ENCODE measurements at regions not wholly inside any gene's neighbourhood (a gene's known extent, or its start where the extent isn't known, plus 50 kb on each side); places are given as distances from the start of the nearest gene placed in this dataset.

DNA sequence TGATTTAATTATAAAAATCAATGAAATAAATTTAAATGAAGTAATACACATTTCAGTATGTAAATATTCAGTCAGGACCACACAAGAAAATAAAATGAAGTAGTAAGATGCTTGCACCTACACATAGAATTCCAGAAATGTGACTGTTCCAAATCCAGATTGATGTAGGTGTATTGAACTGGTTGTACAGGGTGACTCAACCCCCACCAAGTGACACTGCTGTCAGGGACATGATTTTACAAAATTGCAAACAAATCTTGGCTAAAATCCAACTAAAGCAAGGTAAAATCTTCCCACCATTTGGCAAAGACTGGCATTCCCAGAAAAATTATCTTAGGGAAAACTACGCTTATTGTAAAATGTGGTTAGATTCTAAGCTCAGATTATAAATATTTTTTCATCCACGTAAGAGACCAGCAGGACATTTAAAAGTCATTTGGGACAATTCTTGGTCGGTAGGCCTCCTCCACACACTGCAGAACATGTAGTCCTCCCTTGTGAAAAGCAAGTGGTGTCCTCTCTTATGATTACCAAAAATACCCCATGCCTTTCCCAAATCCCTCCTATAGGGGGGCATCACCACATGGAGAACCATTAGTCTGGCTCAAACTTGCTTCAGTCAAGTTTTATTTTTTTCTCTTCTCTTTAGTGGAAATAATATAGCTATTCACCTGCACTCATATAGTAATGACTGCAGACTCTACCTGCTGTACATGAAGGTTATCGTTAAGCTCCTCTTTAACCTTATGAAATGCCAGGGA lies 287.1 kb upstream of the SMIM30 start:
- Histone ChIP-seq H3K4me1 (ENCODE audit: control insufficient read depth in 1 of 2, insufficient read depth in 2 of 2, low read length in 2 of 2) (no peaks in the 10 kb centered on the region), H3K4me3 (ENCODE audit: low read depth in 1 of 2, low read length in 2 of 2) (no peak overlapping the region), H3K27ac (ENCODE audit: low read length) (no peak overlapping the region), H3K27me3 (ENCODE audit: low read depth, low read length) (no peaks in the 10 kb centered on the region), H3K36me3 (ENCODE audit: control insufficient read depth in 1 of 2, insufficient read depth in 2 of 2, low read length in 2 of 2) (no peaks in the 10 kb centered on the region), H3K9me3 (ENCODE audit: control insufficient read depth in 1 of 2, low read length in 2 of 2) (no peaks in the 10 kb centered on the region)

DNA sequence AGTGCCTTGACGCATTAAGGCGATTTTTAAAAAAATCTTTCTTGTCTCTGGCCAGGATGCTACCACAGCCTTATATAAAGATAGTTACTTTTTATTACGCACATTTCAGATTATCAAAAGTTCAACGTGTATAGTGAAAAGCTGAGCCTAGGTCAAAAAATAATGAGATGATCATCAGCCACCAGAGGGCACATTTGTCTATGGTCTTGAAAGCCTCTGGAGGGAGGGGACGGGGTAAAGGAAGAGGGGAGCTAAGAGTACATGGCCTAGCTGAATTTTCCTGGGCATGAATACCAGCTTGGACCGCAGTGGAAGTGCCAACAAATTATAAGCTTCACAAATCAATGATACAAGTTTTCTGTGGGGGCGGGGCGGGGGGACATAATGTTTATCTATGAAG lies 285.9 kb upstream of the SMIM30 start:
- no peaks in the 10 kb centered on the region for H3K27me3 ChIP-seq (ENCODE audit: low read depth, low read length)
- H3K4me3 ChIP-seq (ENCODE audit: low read depth in 1 of 2, low read length in 2 of 2), result no peak overlapping the region
- no peaks in the 10 kb centered on the region for H3K9me3 ChIP-seq (ENCODE audit: control insufficient read depth in 1 of 2, low read length in 2 of 2)

GRCh38 chr7:113402482-113402881 lies 284.1 kb upstream of the SMIM30 start:
- Histone ChIP-seq H3K9me3 (ENCODE audit: control insufficient read depth in 1 of 2, low read length in 2 of 2) (no peaks in the 10 kb centered on the region), H3K4me3 (ENCODE audit: low read depth in 1 of 2, low read length in 2 of 2) (no peak overlapping the region), H3K27ac (ENCODE audit: low read length) (no peak overlapping the region), H3K27me3 (ENCODE audit: low read depth, low read length) (no peaks in the 10 kb centered on the region), H3K4me1 (ENCODE audit: control insufficient read depth in 1 of 2, insufficient read depth in 2 of 2, low read length in 2 of 2) (no peaks in the 10 kb centered on the region), H3K36me3 (ENCODE audit: control insufficient read depth in 1 of 2, insufficient read depth in 2 of 2, low read length in 2 of 2) (no peaks in the 10 kb centered on the region)

More for the DNA sequence above, 285.9 kb upstream of the SMIM30 start:
- Histone ChIP-seq H3K27ac (ENCODE audit: low read length) (no peak overlapping the region), H3K4me1 (ENCODE audit: control insufficient read depth in 1 of 2, insufficient read depth in 2 of 2, low read length in 2 of 2) (no peaks in the 10 kb centered on the region), H3K36me3 (ENCODE audit: control insufficient read depth in 1 of 2, insufficient read depth in 2 of 2, low read length in 2 of 2) (no peaks in the 10 kb centered on the region)

DNA sequence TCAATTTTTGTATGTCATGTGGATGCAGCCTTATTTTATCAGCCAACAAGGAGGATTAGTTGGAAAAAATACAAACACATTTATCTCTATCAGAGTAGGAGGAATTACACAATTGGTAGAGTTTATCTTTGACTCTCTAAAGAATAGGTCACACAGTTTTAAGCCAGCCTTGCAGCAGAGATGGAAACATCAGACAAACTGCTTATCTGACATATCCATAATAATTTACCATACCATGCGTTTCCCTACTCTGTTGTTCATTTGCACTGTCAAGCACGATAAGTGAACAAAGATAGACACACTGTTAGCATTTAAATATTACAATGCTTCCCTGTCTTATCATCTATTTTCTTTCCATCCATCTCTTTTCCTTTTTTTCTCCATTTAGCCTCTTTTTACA lies 283.7 kb upstream of the SMIM30 start:
- Histone ChIP-seq H3K27me3 (ENCODE audit: low read depth, low read length) (no peaks in the 10 kb centered on the region), H3K4me3 (ENCODE audit: low read depth in 1 of 2, low read length in 2 of 2) (no peak overlapping the region), H3K27ac (ENCODE audit: low read length) (no peak overlapping the region), H3K4me1 (ENCODE audit: control insufficient read depth in 1 of 2, insufficient read depth in 2 of 2, low read length in 2 of 2) (no peaks in the 10 kb centered on the region), H3K36me3 (ENCODE audit: control insufficient read depth in 1 of 2, insufficient read depth in 2 of 2, low read length in 2 of 2) (no peaks in the 10 kb centered on the region), H3K9me3 (ENCODE audit: control insufficient read depth in 1 of 2, low read length in 2 of 2) (no peaks in the 10 kb centered on the region)

DNA sequence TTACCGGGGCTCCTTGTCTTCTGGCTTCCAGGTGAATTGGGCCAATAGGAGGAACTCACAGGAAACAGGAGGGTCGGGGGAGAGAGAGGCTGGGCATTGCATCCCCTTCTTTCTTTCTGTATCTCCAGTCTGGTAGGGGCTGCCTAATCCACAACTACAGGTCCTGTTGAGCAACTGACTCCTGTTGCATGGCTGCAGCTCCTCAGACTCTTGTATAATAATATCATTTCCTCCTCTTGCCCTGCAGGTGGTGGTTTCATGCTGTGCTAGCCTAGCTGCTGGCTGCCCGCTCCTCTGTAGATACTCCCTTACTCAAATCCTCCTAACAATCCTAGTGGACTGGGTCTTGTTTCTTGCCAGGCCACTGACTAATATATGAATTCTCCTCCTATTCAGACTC lies 276.5 kb upstream of the SMIM30 start:
- no peaks in the 10 kb centered on the region for H3K9me3 ChIP-seq (ENCODE audit: control insufficient read depth in 1 of 2, low read length in 2 of 2)
- H3K27ac ChIP-seq (ENCODE audit: low read length), result no peak overlapping the region
- no peaks in the 10 kb centered on the region for H3K4me1 ChIP-seq (ENCODE audit: control insufficient read depth in 1 of 2, insufficient read depth in 2 of 2, low read length in 2 of 2)
- H3K27me3 ChIP-seq (ENCODE audit: low read depth, low read length), result no peaks in the 10 kb centered on the region
- H3K36me3 ChIP-seq (ENCODE audit: control insufficient read depth in 1 of 2, insufficient read depth in 2 of 2, low read length in 2 of 2), result no peaks in the 10 kb centered on the region
- H3K4me3 ChIP-seq (ENCODE audit: low read depth in 1 of 2, low read length in 2 of 2), result no peak overlapping the region

DNA sequence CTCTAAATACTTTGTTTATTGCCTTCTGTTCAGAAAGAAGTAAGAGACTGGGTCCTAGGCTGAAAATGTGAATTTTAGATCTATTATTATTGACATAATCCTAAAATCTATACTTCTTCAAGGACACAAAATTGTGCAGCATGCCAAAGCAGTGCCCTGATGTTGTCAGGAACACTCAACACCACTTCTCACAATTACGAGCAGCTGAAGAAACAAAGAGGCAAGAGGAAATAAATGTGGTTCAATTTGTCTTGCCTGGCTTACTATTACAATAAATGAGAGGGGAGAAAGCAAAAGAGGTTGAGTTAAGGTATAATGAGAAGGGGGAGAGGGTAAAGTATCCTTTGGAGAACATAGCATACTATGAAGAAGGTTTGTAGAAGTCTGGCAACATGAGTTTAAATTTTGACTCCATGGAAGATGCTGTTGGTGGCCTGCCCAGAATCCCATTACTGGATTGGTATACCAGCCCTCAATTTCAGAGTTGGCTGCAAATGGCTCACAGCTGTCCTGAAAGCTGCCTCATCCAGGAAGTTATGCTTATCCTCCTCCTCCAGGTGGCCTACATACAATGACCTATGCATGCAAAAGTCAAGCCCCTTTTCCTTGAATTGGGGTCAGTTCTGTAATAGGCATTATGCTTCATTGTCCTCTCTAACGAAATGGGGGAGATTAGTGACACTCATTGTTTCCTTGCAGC lies 274.6 kb upstream of the SMIM30 start:
- no peak overlapping the region for H3K27ac ChIP-seq (ENCODE audit: low read length)
- no peaks in the 10 kb centered on the region for H3K27me3 ChIP-seq (ENCODE audit: low read depth, low read length)
- no peaks in the 10 kb centered on the region for H3K4me1 ChIP-seq (ENCODE audit: control insufficient read depth in 1 of 2, insufficient read depth in 2 of 2, low read length in 2 of 2)
- H3K36me3 ChIP-seq (ENCODE audit: control insufficient read depth in 1 of 2, insufficient read depth in 2 of 2, low read length in 2 of 2), result no peaks in the 10 kb centered on the region
- no peaks in the 10 kb centered on the region for H3K9me3 ChIP-seq (ENCODE audit: control insufficient read depth in 1 of 2, low read length in 2 of 2)
- H3K4me3 ChIP-seq (ENCODE audit: low read depth in 1 of 2, low read length in 2 of 2), result no peak overlapping the region

DNA sequence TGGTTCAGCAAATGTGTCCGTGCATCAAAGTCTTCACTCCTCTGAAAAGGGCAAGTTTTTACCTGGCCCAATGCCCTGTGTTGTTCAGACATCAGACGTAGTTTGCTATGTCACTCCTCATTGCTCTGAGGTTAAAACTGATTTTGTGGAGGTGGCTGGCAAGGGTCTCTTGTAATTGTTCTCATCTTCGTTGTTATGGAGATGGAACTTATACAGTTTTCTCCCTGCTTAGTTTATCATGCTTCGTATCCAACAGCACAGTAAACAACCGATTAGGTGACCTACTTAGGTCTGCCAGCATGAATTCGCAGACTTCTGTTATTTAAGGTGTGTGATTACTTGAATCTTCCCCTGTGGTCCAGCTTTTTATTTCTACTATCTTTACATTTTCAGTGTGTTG lies 274.1 kb upstream of the SMIM30 start:
- no peaks in the 10 kb centered on the region for H3K9me3 ChIP-seq (ENCODE audit: control insufficient read depth in 1 of 2, low read length in 2 of 2)

DNA sequence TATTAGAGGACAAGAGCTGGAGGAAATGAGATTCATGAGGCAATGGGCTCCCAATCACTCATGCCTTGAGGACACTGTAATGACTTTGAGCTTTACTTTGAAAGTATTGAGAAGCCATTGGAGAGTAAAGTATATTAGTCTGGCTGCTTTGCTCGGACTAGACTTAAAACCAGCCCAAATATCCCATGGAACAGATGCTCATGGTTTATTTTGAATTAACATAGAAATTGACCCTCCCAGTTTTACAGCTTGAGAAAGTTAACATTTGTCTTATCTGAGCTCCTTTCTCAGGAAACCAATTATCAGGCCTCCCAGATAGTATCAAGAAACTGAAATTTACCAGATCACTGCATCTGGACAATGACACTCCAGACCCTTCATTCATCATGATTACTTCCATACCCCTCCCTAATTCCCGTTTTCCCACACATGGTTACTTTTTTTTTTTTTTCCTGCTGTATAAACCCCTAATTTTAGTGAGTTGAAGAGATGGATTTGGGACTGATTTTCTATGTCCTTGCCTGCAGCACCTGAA lies 270.8 kb upstream of the SMIM30 start:
- no peaks in the 10 kb centered on the region for H3K27me3 ChIP-seq (ENCODE audit: low read depth, low read length)
- H3K36me3 ChIP-seq (ENCODE audit: control insufficient read depth in 1 of 2, insufficient read depth in 2 of 2, low read length in 2 of 2), result no peaks in the 10 kb centered on the region
- no peaks in the 10 kb centered on the region for H3K9me3 ChIP-seq (ENCODE audit: control insufficient read depth in 1 of 2, low read length in 2 of 2)
- H3K4me3 ChIP-seq (ENCODE audit: low read depth in 1 of 2, low read length in 2 of 2), result no peak overlapping the region
- H3K27ac ChIP-seq (ENCODE audit: low read length), result no peak overlapping the region
- no peaks in the 10 kb centered on the region for H3K4me1 ChIP-seq (ENCODE audit: control insufficient read depth in 1 of 2, insufficient read depth in 2 of 2, low read length in 2 of 2)

More for the DNA sequence above, 274.1 kb upstream of the SMIM30 start:
- H3K27ac ChIP-seq (ENCODE audit: low read length), result no peak overlapping the region
- H3K36me3 ChIP-seq (ENCODE audit: control insufficient read depth in 1 of 2, insufficient read depth in 2 of 2, low read length in 2 of 2), result no peaks in the 10 kb centered on the region
- H3K4me3 ChIP-seq (ENCODE audit: low read depth in 1 of 2, low read length in 2 of 2), result no peak overlapping the region
- no peaks in the 10 kb centered on the region for H3K27me3 ChIP-seq (ENCODE audit: low read depth, low read length)
- H3K4me1 ChIP-seq (ENCODE audit: control insufficient read depth in 1 of 2, insufficient read depth in 2 of 2, low read length in 2 of 2), result no peaks in the 10 kb centered on the region

DNA sequence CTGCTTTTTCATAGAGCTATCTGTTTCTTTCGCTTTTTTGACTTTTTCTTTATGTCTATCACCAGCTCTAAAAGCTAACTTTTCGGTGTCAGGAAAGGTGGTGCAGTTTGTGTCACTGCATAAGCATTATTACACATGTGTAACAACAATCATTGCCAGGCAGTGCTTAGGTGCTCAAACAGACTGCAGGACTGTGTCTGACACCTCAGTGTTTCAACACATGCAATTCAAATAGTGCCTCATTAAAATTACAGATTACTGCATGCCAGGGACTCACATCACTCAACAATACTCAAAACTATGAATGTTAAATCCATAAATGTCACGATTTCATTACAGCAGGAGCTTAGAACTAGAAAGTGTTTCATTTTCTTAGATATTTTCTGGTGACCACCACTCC lies 265.3 kb upstream of the SMIM30 start:
- no peaks in the 10 kb centered on the region for H3K36me3 ChIP-seq (ENCODE audit: control insufficient read depth in 1 of 2, insufficient read depth in 2 of 2, low read length in 2 of 2)
- no peaks in the 10 kb centered on the region for H3K4me1 ChIP-seq (ENCODE audit: control insufficient read depth in 1 of 2, insufficient read depth in 2 of 2, low read length in 2 of 2)
- H3K27ac ChIP-seq (ENCODE audit: low read length), result no peak overlapping the region

DNA sequence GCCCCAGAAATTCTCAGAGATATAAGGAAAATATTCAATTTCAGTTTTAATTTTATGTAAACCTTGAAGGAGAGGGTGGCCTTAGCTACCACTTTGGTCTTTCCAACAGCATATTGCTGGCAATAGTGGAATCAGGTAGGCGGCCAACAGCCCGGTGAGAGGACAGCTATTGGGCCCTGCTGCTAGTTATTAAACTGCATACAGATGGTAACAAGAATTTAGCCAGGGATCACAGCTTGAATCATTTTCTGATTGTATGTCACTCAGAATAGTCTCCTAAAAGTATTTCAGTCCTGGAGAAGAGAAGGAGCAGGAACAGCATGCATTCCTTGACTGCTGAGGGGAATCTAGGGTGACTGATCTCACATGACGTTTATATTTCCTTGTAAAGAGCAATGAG lies 261.4 kb upstream of the SMIM30 start:
- no peak overlapping the region for H3K27ac ChIP-seq (ENCODE audit: low read length)
- no peaks in the 10 kb centered on the region for H3K36me3 ChIP-seq (ENCODE audit: control insufficient read depth in 1 of 2, insufficient read depth in 2 of 2, low read length in 2 of 2)
- no peaks in the 10 kb centered on the region for H3K9me3 ChIP-seq (ENCODE audit: control insufficient read depth in 1 of 2, low read length in 2 of 2)
- H3K4me1 ChIP-seq (ENCODE audit: control insufficient read depth in 1 of 2, insufficient read depth in 2 of 2, low read length in 2 of 2), result no peaks in the 10 kb centered on the region
- no peak overlapping the region for H3K4me3 ChIP-seq (ENCODE audit: low read depth in 1 of 2, low read length in 2 of 2)
- H3K27me3 ChIP-seq (ENCODE audit: low read depth, low read length), result no peaks in the 10 kb centered on the region

More for the DNA sequence above, 265.3 kb upstream of the SMIM30 start:
- no peaks in the 10 kb centered on the region for H3K27me3 ChIP-seq (ENCODE audit: low read depth, low read length)
- H3K4me3 ChIP-seq (ENCODE audit: low read depth in 1 of 2, low read length in 2 of 2), result no peak overlapping the region
- H3K9me3 ChIP-seq (ENCODE audit: control insufficient read depth in 1 of 2, low read length in 2 of 2), result no peaks in the 10 kb centered on the region

DNA sequence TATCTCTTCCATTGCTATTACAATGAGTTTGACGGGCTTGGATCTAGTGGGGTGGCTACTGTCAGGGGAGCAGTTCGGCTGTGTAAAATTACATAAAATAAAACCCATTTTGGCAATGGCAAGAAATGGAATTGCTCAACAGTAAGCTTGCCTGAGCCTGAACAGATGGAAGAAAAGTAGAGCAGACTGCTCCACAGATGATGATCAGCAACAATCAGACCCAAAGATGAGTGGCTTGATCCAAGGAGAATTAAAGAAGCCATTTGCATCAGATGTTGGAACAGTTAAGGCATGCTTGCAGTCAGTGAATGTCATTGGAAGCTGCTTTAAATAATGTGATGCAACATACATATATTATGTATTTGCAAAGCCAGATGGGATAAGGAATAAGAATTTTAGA lies 256.6 kb upstream of the SMIM30 start:
- no peaks in the 10 kb centered on the region for H3K36me3 ChIP-seq (ENCODE audit: control insufficient read depth in 1 of 2, insufficient read depth in 2 of 2, low read length in 2 of 2)
- H3K9me3 ChIP-seq (ENCODE audit: control insufficient read depth in 1 of 2, low read length in 2 of 2), result no peaks in the 10 kb centered on the region

More for the DNA sequence above, 256.6 kb upstream of the SMIM30 start:
- H3K27ac ChIP-seq (ENCODE audit: low read length), result no peak overlapping the region
- H3K4me3 ChIP-seq (ENCODE audit: low read depth in 1 of 2, low read length in 2 of 2), result no peak overlapping the region
- H3K4me1 ChIP-seq (ENCODE audit: control insufficient read depth in 1 of 2, insufficient read depth in 2 of 2, low read length in 2 of 2), result no peaks in the 10 kb centered on the region
- H3K27me3 ChIP-seq (ENCODE audit: low read depth, low read length), result no peaks in the 10 kb centered on the region

Data from muscle layer of duodenum (tissue), 2 donors.